Suppressor macrophage treated with lipopolysaccharide for 4 hours (primary cell): ENCODE measurements at regions not wholly inside any gene's neighbourhood (a gene's known extent, or its start where the extent isn't known, plus 50 kb on each side); places are given as distances from the start of the nearest gene placed in this dataset.

ENCODE experiments used
- DNase-seq: peaks from one replicate; pipeline ENCODE4 v3.0.0-alpha.2; 2020

DNA sequence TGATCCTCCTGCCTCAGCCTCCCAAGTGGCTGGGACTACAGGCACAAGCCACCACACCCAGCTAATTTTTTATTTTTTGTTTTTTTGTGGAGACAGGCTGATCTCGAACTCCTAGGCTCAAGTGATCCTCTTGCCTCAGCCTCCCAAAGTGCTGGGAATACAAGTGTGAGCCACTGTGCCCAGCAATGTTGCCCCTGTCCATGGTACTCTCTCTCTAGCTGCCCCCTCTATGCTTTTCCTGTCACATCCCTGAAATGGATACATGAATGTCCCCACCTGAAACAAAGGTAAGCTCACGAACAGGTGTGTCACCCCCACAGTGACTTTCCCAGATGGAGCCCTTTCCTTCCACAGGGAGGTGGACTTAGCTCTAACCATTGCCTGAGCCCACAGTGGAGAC is 141.1 kb upstream of the MGMT start:
- DNase-seq, result no peak

DNA sequence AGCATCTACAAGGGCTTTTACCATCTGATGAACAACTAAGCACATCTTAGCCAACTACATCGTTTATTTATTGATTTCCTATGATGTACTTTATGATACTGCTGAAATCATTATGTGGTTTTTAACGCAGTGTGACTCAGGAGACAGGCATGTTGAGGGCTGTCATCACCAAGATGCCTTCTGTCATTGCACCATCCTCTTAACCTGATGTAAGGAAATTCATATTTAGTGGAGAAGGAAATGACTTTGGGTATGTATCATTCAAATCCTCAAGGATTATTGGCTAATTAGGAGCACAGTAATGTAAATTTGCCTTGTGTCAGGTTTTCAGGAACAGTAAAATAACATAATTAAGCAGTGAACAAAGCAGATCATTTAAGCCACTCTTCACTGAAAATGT is 138.5 kb upstream of the MGMT start:
- DNase-seq, result no peak

DNA sequence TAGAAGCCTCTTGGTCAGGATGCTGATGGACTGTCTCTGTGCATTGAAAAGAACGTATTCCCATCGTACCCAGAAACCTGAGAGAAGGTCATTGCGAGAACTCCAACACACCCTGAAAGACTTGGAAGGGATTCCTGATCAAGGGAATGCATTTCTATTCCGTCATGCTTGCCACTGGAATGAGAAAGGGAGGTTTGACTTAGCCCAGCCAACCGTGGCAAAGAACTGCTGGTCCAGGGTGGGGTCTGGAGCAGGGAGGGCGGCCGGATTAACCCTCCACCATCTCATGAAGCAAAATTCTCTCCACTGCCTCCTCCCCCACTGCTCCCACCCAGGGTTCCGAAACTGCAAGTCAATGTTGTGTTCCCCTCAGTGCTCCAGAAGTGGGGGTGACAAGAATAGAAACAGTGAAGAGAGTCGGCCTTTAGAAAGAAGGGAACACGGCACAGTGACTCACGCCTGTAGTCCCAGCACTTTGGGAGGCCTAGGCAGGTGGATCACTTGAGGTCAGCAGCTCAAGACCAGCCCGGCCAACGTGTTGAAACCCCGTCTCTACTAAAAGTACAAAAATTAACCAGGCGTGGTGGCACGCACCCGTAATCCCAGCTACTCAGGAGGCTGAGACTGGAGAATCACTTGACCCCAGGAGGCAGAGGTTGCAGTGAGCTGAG is 137.5 kb upstream of the MGMT start:
- no peak for DNase-seq

DNA sequence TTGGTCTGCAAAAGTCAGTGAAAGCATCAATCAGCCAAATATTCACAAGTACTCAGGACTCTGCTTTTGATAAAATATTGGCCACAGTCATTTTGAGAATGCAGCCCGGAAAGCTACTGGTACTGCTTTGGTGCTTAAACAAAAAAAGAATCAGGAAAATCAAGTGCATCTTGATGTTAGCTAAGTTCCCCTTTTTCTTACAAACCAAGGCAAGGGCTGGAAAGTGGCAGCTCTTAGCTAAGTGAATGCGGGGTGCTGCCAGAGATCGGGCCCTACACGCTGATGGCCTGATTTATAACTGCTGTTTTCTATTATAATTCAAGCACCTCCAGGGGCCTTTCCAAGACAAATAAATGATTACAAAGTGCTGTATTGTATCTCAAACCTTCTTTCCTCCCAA is 136.8 kb upstream of the MGMT start:
- DNase-seq, result no peak

DNA sequence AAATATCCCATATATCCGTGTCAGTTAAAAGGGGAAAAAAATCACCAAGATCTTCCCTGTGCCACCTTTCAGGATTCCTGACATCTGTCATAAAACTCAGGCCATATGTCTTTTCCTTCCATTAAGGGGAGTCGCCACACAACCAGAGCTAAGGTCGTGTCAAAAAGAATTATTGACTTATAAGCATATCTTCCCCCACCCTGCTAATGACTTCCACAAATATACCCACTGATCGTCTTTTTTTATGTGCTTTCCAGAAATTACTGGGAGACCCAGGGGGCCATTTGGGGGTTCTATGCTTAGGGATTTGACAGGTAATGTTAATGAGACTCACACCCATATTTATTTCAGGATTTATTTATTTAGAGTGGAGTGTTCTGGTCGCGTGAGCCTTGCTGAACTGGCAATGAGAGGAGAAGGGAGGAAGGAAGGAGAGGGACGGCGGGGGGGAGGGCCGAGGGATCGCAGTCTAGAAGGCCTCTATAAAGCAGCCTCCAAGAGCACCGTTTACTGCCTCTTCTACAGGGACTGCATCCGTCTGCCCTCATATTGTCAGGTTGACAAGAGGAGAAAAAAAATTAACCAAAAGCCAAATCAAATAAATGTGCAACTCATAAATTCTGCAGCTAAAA is 135.7 kb upstream of the MGMT start:
- DNase-seq, result no peak

- no peak for DNase-seq
These were observed 135.2 kb upstream of the MGMT start for GRCh38 chr10:129331839-129332220.

- peak; percentile 9 for DNase-seq
These were observed 134.6 kb upstream of the MGMT start for GRCh38 chr10:129332476-129332875.

GRCh38 chr10:129333706-129334105 is 133.3 kb upstream of the MGMT start:
- DNase-seq, result no peak

DNA sequence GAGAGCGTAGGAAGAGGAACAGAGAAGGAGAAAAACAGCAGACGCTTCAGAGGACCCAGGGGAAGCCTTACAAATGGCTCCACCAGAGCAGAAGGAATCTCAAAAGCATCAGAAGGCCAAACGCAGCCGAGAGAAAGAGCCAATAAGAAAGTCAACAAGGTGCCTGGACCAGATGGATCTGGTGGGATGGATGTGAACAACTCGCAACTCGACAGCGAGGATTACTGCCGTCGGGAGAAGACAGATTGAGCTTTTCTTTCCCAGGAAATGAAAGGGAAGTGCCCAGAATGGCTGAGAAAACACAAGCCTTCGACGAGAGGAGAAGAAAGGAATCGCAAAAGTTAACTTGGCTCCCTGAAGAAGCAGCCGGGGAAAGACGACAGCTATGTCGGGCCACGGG is 132.8 kb upstream of the MGMT start:
- no peak for DNase-seq

GRCh38 chr10:129335396-129335795 is 131.6 kb upstream of the MGMT start:
- no peak for DNase-seq

DNA sequence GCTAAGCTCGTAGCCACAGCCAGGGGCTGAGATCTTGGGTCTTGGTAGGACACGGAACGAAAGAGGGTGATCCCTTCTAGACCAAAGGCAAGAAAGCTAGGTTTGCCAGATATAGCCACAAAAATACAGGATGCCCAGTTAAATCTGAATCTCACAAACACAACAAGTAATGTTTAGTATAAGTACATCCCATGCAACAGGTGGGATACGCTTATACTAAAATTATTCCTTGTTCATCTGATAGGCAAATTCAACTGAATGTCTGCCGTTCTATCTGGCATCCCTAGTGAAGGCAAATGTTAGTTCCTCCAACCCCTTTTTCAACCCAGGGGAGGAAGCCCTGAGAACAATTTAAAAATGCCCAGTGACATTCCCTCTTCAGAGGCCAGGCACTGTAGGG is 131.1 kb upstream of the MGMT start:
- no peak for DNase-seq

DNA sequence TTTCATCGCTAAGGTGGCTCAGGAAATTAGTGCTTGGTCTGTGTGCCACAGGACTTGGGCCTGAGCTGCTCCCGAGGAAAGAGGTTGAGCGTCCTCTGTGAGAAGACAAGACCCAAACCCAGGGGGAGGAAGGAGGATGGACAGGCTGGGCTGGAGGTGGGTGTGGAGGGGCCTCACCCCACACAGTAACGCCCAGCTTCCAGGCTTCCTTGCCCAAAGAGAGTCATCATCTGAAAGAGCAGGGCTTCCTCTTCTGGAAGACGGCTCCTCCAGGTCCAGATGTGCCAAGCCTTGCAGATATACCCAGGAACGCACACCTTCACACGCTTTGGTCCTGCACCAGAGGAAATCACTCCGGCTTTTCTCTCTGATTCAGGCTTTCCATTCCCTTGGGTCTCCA is 127.8 kb upstream of the MGMT start:
- no peak for DNase-seq

DNA sequence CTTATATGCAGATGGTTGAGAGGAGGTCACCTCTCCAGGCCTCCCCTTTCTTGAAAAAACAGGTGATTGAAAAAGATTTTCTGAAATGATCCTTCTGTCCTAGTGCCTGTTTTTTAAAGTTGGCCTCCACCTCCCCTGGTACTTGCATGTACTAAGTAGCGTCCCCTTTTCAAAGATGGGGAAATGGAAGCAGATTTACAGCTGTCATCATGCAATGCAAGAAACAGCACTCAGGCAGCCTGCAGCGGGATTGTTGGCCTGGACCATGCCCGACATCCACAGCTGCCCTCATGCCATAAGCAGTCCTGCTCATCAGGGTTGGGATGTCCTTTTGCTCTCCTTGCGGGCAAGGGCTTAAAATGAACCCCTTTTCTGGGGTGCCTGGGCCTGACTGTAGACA is 127.2 kb upstream of the MGMT start:
- DNase-seq, result no peak

DNA sequence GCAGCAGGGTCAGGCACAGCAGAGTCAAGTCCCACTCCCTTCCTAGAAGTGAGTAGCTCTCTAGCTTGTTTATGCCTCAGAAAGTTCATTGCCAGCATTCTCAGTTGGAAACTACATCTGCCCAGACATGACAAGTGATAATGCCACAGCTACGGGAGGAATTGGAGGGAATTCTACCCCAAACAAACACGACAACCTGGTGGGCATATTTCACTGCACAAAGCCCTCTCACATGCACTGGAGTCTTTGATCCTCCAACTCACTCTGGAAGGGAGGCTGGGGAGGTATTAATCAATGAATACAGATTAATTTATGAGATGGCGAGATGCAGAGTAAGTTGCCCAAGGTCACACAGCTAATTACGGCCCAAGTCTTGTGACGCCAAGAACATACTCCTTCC is 126.0 kb upstream of the MGMT start:
- DNase-seq, result no peak

DNA sequence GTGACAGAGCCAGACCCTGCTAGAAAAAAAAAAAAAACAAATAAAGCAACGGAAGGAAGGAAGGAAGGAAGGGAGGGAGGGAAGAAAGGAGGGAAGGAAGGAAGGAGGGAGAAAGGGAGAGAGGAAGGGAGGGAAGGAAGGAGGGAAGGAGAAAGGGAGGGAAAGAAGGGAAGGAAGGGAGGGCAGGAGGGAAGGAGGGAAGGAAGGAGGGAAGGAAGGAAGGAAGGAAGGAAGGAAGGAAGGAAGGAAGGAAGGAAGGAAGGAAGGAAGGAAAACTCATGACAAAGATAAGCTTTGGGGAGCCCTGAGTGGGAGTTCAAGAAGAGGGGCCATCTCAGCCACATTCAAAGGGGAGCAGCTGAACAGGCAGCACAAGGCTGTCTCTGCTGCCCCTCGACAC is 124.7 kb upstream of the MGMT start:
- no peak for DNase-seq

DNA sequence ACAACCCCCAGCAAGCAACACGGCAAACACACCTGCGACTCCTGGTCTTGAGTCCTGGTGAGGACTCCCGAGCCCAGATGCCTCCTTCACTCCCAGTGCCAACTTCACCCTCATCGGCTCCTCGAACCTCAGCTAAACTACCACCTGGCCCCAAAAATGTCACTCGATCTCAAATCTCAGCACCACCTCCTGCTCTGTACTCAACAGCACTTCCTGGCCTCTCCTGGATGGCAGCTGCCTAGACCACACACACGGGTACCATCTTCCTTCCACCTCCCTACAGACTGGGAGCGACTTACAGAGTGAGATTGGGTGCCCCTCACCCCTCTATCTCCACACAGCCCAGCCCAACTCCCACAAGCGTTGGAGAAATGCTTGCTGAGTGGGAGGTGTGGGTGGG is 123.9 kb upstream of the MGMT start:
- DNase-seq, result no peak

- DNase-seq, result no peak
These were observed 122.9 kb upstream of the MGMT start for GRCh38 chr10:129344103-129344502.

DNA sequence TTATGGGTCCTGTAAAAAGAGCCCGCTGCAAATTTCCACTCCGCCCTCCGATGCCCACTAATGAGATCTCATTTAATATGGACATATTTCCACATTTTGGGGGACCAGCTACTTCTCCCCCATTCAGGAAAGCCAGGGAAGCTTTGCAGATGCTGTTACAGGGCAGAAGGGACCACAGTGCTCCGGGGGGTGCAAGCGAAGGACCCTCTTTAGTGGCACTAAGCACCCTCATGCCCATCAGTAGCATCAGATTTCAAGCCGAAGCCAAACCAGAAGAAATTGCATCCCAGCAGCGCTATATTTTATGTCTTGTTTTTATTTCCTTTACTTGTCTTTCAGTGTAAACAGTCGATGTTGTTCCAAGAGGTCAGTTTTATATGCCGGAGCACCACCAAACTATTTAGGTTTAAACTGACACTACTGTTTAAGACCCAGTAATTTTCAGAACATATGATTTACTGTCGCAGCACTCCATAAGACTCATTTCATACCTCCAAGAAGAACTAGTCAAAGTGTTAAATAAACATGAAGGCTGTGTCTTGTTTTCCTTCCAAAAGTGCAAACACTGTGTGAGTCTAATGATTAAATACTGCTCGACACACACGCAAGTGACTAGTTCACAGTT is 122.2 kb upstream of the MGMT start:
- DNase-seq, result no peak

DNA sequence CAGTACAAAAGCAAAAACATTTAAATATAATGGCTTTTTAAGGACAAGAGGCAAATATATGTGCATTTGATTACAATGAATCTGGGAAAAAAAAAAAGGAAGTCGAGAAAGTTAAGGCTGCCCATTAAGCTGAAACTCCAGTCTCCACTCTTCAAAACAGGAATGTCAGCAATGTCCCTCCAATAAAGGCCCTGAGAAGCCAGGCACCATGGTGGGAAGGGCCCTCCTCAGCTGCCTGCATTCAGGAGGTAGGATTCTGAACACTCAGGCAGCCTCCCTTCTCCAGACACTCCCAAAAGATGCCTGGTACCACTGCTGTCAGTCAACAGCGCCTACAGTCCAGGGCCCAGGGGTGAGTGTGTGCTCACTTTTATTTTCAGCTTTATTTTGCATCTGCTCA is 121.3 kb upstream of the MGMT start:
- DNase-seq, result no peak

- DNase-seq, result no peak
These were observed 116.4 kb upstream of the MGMT start for GRCh38 chr10:129350690-129351089.

DNA sequence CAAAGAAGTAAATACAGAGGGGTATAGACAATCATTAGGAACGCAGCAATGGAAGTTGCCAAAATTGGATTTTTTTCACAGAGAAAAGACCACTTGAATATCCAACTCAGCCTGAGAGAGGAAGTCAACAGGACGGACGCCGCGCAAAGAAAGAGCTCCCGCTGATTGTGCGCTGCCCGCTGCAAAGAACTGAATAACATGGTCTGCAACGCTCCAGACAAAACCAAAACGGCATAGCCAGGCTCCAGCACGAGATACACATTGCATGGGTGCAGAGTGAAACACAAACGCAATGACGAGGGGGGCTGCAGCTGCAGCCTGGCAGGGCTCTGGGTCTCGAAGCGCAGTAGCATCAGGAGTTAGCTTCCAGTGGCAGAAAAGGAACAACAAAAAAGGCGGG is 113.9 kb upstream of the MGMT start:
- no peak for DNase-seq

DNA sequence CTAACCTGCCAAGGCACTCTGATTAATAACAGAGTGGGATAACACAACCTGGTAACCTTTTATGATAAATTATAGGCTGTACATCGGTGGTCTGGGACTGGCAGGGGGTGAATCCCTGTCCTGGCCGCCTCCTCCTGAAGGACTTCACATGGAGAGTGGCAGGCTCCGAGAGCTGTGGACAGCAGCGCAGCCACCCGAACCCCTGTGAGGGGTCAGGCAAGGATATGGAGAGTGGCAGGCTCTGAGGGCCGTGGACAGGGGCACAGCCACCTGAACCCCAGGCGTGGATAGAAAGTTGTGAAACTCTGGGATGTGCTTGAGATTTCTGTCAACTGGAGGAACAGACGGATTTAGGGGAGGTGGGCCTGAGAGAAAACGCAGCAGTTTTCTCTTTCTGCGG is 107.0 kb upstream of the MGMT start:
- no peak for DNase-seq

- no peak for DNase-seq
These were observed 105.2 kb upstream of the MGMT start for GRCh38 chr10:129361676-129362376.

- no peak for DNase-seq
These were observed 102.1 kb upstream of the MGMT start for GRCh38 chr10:129364949-129365348.
